ENCODE measurements at regions not wholly inside any gene's neighbourhood (a gene's known extent, or its start where the extent isn't known, plus 50 kb on each side); places are given as distances from the start of the nearest gene placed in this dataset.

- no peaks in the 10 kb centered on the region for H3K27me3 Mint-ChIP-seq (ENCODE audit: low read depth)
- H3K4me3 Mint-ChIP-seq = peak overlapping the region; percentile 26
- peaks cover 36% of the 10 kb centered on the region for H3K4me1 Mint-ChIP-seq (ENCODE audit: low read depth)
- H3K27ac Mint-ChIP-seq = peak overlapping the region; percentile 76
- peaks cover 15% of the 10 kb centered on the region for H3K9me3 Mint-ChIP-seq
- peaks cover 14% of the 10 kb centered on the region for H3K36me3 Mint-ChIP-seq (ENCODE audit: low read depth)
Measured at GRCh38 chr2:7515327-7515726, 598.1 kb downstream of the RNF144A start.

GRCh38 chr2:7516484-7517063, 599.4 kb downstream of the RNF144A start:
- Mint-ChIP-seq H3K4me3 (no peak overlapping the region), H3K27me3 (ENCODE audit: low read depth) (no peaks in the 10 kb centered on the region), H3K9me3 (peaks cover 10% of the 10 kb centered on the region), H3K4me1 (ENCODE audit: low read depth) (peaks cover 34% of the 10 kb centered on the region), H3K27ac (peak overlapping the region; percentile 49), H3K36me3 (ENCODE audit: low read depth) (peaks cover 14% of the 10 kb centered on the region)

- Mint-ChIP-seq H3K36me3 (ENCODE audit: low read depth) (peaks cover 14% of the 10 kb centered on the region), H3K9me3 (peaks cover 10% of the 10 kb centered on the region), H3K4me3 (peak overlapping the region; percentile 35)
Measured at GRCh38 chr2:7517088-7517487, 599.9 kb downstream of the RNF144A start.

GRCh38 chr2:7517851-7518250, 600.6 kb downstream of the RNF144A start:
- Mint-ChIP-seq H3K9me3 (peaks cover 10% of the 10 kb centered on the region), H3K4me1 (ENCODE audit: low read depth) (peaks cover 38% of the 10 kb centered on the region), H3K4me3 (no peak overlapping the region), H3K27ac (peak overlapping the region; percentile 37), H3K36me3 (ENCODE audit: low read depth) (peaks cover 11% of the 10 kb centered on the region), H3K27me3 (ENCODE audit: low read depth) (no peaks in the 10 kb centered on the region)

More at GRCh38 chr2:7517088-7517487, 599.9 kb downstream of the RNF144A start:
- peaks cover 37% of the 10 kb centered on the region for H3K4me1 Mint-ChIP-seq (ENCODE audit: low read depth)
- H3K27me3 Mint-ChIP-seq (ENCODE audit: low read depth) = no peaks in the 10 kb centered on the region
- H3K27ac Mint-ChIP-seq = peak overlapping the region; percentile 89

- no peaks in the 10 kb centered on the region for H3K27me3 Mint-ChIP-seq (ENCODE audit: low read depth)
- peak overlapping the region; percentile 49 for H3K27ac Mint-ChIP-seq
- H3K9me3 Mint-ChIP-seq = peaks cover 34% of the 10 kb centered on the region
- H3K4me3 Mint-ChIP-seq = no peak overlapping the region
- peaks cover 38% of the 10 kb centered on the region for H3K4me1 Mint-ChIP-seq (ENCODE audit: low read depth)
- peaks cover 16% of the 10 kb centered on the region for H3K36me3 Mint-ChIP-seq (ENCODE audit: low read depth)
Measured at GRCh38 chr2:7523481-7524120, 606.4 kb downstream of the RNF144A start.

- no peaks in the 10 kb centered on the region for H3K27me3 Mint-ChIP-seq (ENCODE audit: low read depth)
- H3K9me3 Mint-ChIP-seq = peaks cover 40% of the 10 kb centered on the region
- peak overlapping the region; percentile 49 for H3K27ac Mint-ChIP-seq
- H3K4me3 Mint-ChIP-seq = no peak overlapping the region
- H3K4me1 Mint-ChIP-seq (ENCODE audit: low read depth) = peaks cover 35% of the 10 kb centered on the region
- H3K36me3 Mint-ChIP-seq (ENCODE audit: low read depth) = peaks cover 22% of the 10 kb centered on the region
Measured at GRCh38 chr2:7524195-7524594, 607.0 kb downstream of the RNF144A start.

- H3K27ac Mint-ChIP-seq = peak overlapping the region; percentile 61
- H3K9me3 Mint-ChIP-seq = peaks cover 53% of the 10 kb centered on the region
- H3K27me3 Mint-ChIP-seq (ENCODE audit: low read depth) = no peaks in the 10 kb centered on the region
- H3K4me1 Mint-ChIP-seq (ENCODE audit: low read depth) = peaks cover 37% of the 10 kb centered on the region
- H3K4me3 Mint-ChIP-seq = no peak overlapping the region
- H3K36me3 Mint-ChIP-seq (ENCODE audit: low read depth) = peaks cover 34% of the 10 kb centered on the region
Measured at GRCh38 chr2:7525746-7526145, 608.5 kb downstream of the RNF144A start.

GRCh38 chr2:7527165-7527722, 610.0 kb downstream of the RNF144A start:
- no peaks in the 10 kb centered on the region for H3K27me3 Mint-ChIP-seq (ENCODE audit: low read depth)
- no peak overlapping the region for H3K4me3 Mint-ChIP-seq
- peaks cover 47% of the 10 kb centered on the region for H3K36me3 Mint-ChIP-seq (ENCODE audit: low read depth)
- H3K27ac Mint-ChIP-seq = peak overlapping the region; percentile 6
- peaks cover 65% of the 10 kb centered on the region for H3K9me3 Mint-ChIP-seq
- peaks cover 34% of the 10 kb centered on the region for H3K4me1 Mint-ChIP-seq (ENCODE audit: low read depth)

GRCh38 chr2:7530001-7530400, 612.8 kb downstream of the RNF144A start:
- no peak overlapping the region for H3K27ac Mint-ChIP-seq
- H3K4me1 Mint-ChIP-seq (ENCODE audit: low read depth) = peaks cover 25% of the 10 kb centered on the region
- H3K36me3 Mint-ChIP-seq (ENCODE audit: low read depth) = peaks cover 49% of the 10 kb centered on the region
- no peak overlapping the region for H3K4me3 Mint-ChIP-seq
- H3K27me3 Mint-ChIP-seq (ENCODE audit: low read depth) = no peaks in the 10 kb centered on the region
- peaks cover 79% of the 10 kb centered on the region for H3K9me3 Mint-ChIP-seq

- no peaks in the 10 kb centered on the region for H3K27me3 Mint-ChIP-seq (ENCODE audit: low read depth)
Measured at GRCh38 chr2:7539077-7539476, 621.9 kb downstream of the RNF144A start.

GRCh38 chr2:7539760-7540159, 622.5 kb downstream of the RNF144A start:
- Mint-ChIP-seq H3K27ac (no peak overlapping the region), H3K36me3 (ENCODE audit: low read depth) (peaks cover 51% of the 10 kb centered on the region), H3K4me1 (ENCODE audit: low read depth) (peaks cover 25% of the 10 kb centered on the region), H3K9me3 (peaks cover 82% of the 10 kb centered on the region), H3K27me3 (ENCODE audit: low read depth) (no peaks in the 10 kb centered on the region), H3K4me3 (no peak overlapping the region)

More at GRCh38 chr2:7539077-7539476, 621.9 kb downstream of the RNF144A start:
- Mint-ChIP-seq H3K4me1 (ENCODE audit: low read depth) (peaks cover 30% of the 10 kb centered on the region), H3K4me3 (no peak overlapping the region), H3K27ac (no peak overlapping the region), H3K36me3 (ENCODE audit: low read depth) (peaks cover 49% of the 10 kb centered on the region), H3K9me3 (peaks cover 82% of the 10 kb centered on the region)

GRCh38 chr2:7552825-7553570, 635.8 kb downstream of the RNF144A start:
- peak overlapping the region; percentile 11 for H3K27ac Mint-ChIP-seq
- peaks cover 11% of the 10 kb centered on the region for H3K9me3 Mint-ChIP-seq
- H3K4me1 Mint-ChIP-seq (ENCODE audit: low read depth) = peaks cover 19% of the 10 kb centered on the region
- H3K36me3 Mint-ChIP-seq (ENCODE audit: low read depth) = peaks cover 3% of the 10 kb centered on the region
- peak overlapping the region; percentile 18 for H3K4me3 Mint-ChIP-seq
- no peaks in the 10 kb centered on the region for H3K27me3 Mint-ChIP-seq (ENCODE audit: low read depth)

GRCh38 chr2:7555260-7555659, 638.0 kb downstream of the RNF144A start:
- H3K36me3 Mint-ChIP-seq (ENCODE audit: low read depth) = peaks cover 3% of the 10 kb centered on the region
- H3K27me3 Mint-ChIP-seq (ENCODE audit: low read depth) = no peaks in the 10 kb centered on the region
- no peak overlapping the region for H3K27ac Mint-ChIP-seq
- peaks cover 17% of the 10 kb centered on the region for H3K4me1 Mint-ChIP-seq (ENCODE audit: low read depth)
- no peak overlapping the region for H3K4me3 Mint-ChIP-seq
- H3K9me3 Mint-ChIP-seq = no peaks in the 10 kb centered on the region

- H3K4me1 Mint-ChIP-seq (ENCODE audit: low read depth) = peaks cover 17% of the 10 kb centered on the region
- no peak overlapping the region for H3K4me3 Mint-ChIP-seq
- peaks cover 8% of the 10 kb centered on the region for H3K9me3 Mint-ChIP-seq
- H3K36me3 Mint-ChIP-seq (ENCODE audit: low read depth) = peaks cover 8% of the 10 kb centered on the region
- no peaks in the 10 kb centered on the region for H3K27me3 Mint-ChIP-seq (ENCODE audit: low read depth)
- no peak overlapping the region for H3K27ac Mint-ChIP-seq
Measured at GRCh38 chr2:7557376-7557775, 640.2 kb downstream of the RNF144A start.
